ENCODE measurements at regions not wholly inside any gene's neighbourhood (a gene's known extent, or its start where the extent isn't known, plus 50 kb on each side); places are given as distances from the start of the nearest gene placed in this dataset.
"Not testable (repeated sequence)": the region's sequence is repeated elsewhere in the genome, so short reads cannot be mapped to it uniquely, and the experiment has no call there.

- no peak for DNase-seq
These were observed 198.3 kb upstream of the B3GAT1 start for GRCh38 chr11:134610116-134610910.

DNA sequence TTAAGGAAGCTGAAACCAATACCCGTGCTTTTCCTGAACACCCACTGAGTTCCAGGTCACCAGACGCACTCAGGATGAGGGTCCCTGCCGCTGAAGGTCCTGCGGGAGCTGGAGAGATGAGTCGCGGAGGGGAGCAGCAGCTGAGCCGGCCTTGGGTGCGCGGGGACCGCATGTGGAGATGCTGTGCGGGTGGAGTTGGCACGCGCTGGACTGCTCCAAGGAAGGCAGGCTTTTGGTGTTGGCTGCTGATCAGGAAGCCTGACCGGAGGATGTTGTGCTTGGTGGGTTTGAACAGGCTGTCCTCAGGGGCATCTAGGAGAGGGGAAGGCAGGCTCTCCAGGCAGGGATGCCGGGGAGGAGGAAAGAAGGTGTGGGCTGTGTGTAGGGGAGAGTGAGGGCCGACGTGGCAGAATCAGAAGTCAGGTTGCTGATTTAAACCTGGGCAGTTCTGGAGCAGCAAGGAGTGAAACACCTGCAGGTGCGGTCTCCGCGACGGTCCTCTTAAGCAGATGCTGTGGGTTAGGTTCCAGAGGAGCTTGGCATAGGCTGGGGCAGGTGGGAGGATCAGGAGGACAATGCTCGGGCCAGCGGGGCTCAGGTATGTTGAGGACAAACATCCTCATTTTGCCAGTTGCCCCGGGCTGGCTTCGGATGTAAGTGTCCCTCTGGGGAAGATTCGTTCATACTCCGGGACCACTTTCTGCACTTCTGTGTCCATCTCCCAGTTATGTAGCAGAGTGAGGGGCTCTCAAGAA is 197.5 kb upstream of the B3GAT1 start:
- no peak for DNase-seq

DNA sequence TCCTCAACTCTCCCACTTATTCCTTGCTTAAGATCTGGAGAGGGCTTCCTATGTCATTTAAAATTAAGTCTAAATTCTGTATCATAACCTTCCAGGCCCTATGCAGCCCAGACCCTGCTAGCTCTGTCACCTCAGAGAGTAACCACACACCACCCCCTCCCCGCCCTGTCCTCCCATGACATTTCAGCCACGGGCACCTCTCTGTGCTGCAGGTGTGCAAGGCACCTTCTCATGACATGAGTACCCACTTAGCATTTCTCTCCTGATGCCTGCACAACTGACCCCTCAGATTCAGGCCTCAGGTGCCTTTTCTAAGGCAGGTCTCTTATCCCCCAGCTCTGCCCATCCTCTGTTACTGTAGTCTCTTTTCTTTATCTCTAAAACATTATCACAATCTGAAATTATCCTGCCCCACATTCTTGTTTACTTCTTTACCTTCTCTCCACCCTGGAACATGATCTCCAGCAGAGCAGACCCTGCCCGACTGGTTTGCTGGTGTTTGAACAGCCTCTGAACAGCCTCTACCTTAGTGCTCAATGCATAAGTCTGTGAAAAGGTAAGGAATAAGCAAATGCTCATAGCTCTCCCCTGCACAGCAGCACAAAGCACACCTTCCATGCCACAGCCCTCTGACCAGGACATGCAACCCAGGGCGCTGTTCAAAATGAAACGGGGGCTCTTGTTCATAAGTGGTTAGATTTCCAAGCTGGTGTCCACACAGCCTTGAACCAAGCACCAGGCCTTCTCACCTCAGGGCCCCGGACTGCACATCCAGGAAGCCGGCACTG is 196.1 kb upstream of the B3GAT1 start:
- DNase-seq = no peak

- no peak for DNase-seq
These were observed 194.2 kb upstream of the B3GAT1 start for GRCh38 chr11:134606251-134606650.

DNA sequence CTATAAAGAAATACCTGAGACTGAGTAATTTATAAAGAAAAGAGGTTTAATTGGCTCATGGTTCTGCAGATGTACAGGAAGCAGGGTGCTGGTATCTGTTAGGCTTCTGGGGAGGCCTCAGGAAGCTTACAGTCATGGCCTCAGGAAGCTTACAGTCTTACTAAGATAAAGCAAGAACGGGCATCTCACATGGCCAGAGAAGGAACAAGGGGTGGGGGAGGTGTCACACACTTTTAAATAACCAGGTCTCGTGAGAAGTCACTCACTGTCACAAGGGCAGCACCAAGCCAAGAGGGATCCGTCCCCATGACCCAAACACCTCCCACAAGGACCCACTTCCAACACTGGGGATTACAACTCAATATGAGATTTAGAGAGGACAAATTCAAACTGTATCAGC is 192.8 kb upstream of the B3GAT1 start:
- DNase-seq = no peak

DNA sequence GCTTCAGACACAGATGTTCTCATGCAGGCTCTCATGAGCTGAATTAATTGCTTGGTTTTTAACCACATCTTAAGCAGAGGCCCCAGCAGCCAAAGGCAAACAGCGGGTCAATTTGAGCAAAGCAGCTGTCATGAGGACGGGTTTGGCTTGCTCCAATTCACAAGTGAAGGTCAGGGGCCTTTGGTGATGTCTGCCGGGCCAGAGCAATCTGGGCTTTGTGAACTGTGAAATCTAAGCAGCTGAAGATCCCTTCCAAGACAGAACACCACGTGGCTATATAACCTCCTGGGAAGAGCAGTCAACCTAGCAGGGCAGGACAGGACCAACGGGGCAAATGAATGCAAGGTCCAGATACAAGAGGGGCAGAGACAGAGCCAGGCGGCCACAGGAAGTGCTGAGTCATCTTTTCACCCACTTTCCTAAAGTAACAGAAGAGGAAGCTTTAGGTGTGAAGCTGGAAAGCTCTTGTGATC is 187.3 kb upstream of the B3GAT1 start:
- DNase-seq = no peak

GRCh38 chr11:134598368-134598767 is 186.3 kb upstream of the B3GAT1 start:
- no peak for DNase-seq

DNA sequence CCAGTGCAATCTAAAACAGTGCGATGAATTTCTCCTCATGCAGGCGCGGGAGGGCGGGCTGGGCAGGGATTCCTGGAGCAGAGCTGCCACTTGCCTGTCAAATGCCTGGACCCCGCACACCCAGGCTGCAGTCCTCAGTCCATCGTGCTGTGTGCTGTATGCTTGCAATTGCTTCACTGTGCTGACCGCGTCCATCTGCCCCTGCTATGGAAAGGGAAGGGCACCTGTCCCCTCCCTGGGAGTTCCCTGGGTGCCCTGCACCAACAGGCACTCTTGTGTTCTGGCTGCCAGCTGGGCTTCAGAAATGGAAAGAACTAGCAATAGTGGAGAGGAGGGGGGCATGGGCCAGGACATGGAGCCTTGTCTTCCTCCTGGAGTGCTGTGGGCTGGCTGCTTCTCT is 185.4 kb upstream of the B3GAT1 start:
- DNase-seq = no peak

- no peak for DNase-seq
These were observed 184.4 kb upstream of the B3GAT1 start for GRCh38 chr11:134596404-134596803.

GRCh38 chr11:134592391-134592990 is 180.4 kb upstream of the B3GAT1 start:
- DNase-seq = peak; percentile 20

GRCh38 chr11:134591338-134591737 is 179.3 kb upstream of the B3GAT1 start:
- no peak for DNase-seq

GRCh38 chr11:134589129-134589528 is 177.1 kb upstream of the B3GAT1 start:
- no peak for DNase-seq

GRCh38 chr11:134588460-134589110 is 176.5 kb upstream of the B3GAT1 start:
- DNase-seq = not testable (repeated sequence)

DNA sequence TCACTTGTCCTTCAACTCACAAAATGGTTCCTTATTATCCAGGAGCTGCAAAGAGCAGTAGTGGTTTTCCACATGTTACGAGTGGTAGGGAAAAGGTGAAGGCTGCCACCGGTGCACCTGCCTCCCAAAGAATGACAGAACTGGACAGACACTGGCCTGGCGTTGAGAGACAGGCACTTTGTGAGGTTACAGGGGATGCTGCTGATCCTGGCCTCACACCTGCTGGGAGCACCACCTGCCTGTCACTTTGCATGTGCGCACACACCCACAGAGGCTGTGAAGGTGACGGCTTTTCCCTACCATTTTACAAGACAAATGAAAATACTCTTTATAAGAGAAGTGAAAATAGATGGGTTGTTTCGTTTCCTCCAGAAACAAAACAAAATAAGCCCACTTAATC is 175.3 kb upstream of the B3GAT1 start:
- DNase-seq = no peak

- no peak for DNase-seq
These were observed 174.7 kb upstream of the B3GAT1 start for GRCh38 chr11:134586726-134587125.

- DNase-seq = no peak
These were observed 173.9 kb upstream of the B3GAT1 start for GRCh38 chr11:134585666-134586610.

DNA sequence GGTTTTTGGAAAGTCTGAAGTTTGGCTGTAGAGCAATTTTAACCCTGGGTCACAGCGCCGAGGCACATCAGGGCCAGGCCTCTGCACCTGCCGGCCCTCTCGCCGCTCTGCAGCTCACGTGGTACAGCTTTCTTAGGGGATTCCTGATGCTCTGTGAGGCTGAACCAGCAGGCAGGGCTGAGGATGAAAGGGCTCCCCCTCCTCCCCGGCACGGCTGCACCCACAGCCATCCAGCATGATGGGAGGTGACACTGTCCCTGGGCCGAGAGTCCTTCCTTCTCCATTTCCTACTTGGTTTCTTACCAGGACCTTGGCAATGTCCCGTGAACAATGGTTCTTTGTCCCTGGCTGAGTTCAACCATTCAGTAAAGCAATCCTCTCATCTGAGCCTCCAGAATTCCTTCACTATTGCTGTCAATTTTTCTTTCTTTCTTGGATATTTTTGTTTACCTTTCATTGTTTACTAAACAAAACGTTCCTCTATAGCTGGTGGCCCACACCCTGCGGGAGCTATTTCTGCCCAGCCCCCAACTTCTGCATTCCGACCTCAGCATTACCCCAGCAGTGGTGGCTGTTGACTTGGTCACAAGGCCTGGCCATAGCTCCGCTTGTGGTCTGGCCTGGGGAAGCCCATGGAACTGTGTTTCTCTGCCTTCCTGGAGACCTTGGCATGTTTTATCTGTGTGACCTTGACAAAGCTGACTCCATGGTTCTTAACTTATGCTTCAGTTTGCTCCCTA is 172.8 kb upstream of the B3GAT1 start:
- DNase-seq = no peak

DNA sequence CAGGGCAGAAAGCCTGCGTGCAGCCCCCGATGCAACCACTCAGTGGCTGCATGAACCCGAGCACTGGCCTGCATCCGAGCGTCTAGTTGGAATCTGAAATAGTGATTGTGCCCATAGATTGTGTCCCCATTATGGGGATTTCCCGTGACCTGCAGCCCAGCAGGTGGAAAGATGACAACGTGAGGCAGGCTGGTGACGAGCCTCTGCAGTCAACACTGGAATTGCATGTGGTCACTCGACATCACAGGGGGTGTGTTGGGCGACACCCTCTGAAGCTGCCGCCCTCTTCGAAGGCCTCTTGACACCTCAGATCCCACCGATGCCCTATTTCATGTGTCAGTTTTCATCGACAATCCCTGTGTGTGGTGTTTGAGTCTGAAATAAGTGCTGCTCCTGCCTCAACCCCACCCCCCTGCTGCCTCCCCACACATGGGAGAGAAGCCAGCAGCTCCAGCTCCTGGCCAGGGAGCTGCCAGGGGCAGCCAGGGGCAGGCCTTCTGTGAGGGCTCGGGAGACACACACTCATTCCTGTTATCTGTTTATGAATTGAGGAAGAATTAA is 172.0 kb upstream of the B3GAT1 start:
- no peak for DNase-seq

DNA sequence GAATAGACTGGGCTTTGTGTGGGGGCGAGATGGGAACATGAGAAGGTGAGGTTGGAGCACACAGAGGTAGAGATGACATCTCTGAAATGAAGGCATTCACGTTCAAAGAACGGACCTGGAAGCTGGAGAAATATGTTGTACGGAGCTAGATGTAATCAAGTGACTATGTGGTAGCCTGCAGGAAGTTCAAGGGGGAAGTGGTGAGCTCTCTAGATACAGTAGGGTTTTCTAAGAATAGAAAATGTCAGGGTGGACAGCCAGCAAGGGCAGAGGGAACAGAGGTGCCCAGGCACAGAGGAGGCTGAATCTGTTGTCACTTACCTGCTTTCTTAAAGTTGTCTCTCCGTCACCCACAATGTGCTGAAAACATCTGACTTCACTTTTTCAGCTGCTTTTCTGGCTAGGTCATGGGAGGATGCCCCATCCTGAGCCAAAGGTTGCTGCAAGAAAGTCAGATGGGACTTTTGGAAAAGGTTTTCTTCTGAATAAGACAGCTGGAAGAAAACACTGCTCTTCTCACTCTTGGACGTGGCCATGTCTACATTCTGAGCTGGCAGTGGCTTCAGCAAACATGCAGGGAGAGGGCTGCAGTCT is 171.5 kb upstream of the B3GAT1 start:
- DNase-seq = peak; percentile 10

DNA sequence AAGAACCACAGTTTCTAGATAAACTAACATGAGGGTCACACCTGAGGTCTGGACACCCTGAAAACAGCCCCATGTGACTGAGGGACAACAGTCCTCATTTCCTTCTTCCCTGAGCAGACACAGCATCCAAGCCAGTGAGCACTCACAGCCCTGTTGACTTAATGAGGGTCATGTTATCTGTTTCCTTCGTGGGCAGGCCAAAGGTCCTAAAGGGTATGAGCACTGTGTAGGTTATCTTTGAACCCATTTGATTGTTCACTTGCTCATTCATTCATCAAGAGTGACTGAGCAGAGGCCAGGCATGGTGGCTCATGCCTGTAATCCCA is 170.7 kb upstream of the B3GAT1 start:
- no peak for DNase-seq
